ENCODE measurements at regions not wholly inside any gene's neighbourhood (a gene's known extent, or its start where the extent isn't known, plus 50 kb on each side); places are given as distances from the start of the nearest gene placed in this dataset.

- TF ChIP-seq RFX5 (IDR thresholded peaks at IDR 0.05; ENCODE audit: borderline replicate concordance, low read depth, low read length) (no peak), CTCF (IDR thresholded peaks at IDR 0.05; ENCODE audit: control extremely low read depth in 1 of 3, insufficient read depth in 1 of 3, low read depth in 1 of 3, low read length in 3 of 3) (no peak), JUND (IDR thresholded peaks at IDR 0.05; ENCODE audit: low read length) (no peak)
These were observed 603.3 kb downstream of the TSN start for GRCh38 chr2:122358729-122359128.
